Endothelial cell of umbilical vein (primary cell): ENCODE measurements at regions not wholly inside any gene's neighbourhood (a gene's known extent, or its start where the extent isn't known, plus 50 kb on each side); places are given as distances from the start of the nearest gene placed in this dataset.

Source experiments
- BruUV-seq: library from RNA; stranded (reverse); fragments of 400-500 nt; replicated peaks from 2 replicates; lab custom pipeline; 2021; lab: Mats Ljungman, UMichigan
- CTCF ChIA-PET: fragments of 300-600, 350-600 bp; sonication (Branson Sonifier 250); formaldehyde crosslinking; loops from one replicate; lab custom pipeline; 2021; ENCODE audit warnings: antibody characterized with exemption, inconsistent platforms; lab: Charles Lee
- POLR2A ChIA-PET: fragments of 300-600, 350-600 bp; sonication (Branson Sonifier 250); formaldehyde crosslinking; loops from one replicate; lab custom pipeline; 2021; ENCODE audit warnings: antibody characterized with exemption, inconsistent platforms; lab: Charles Lee
- DNase-seq: peaks from one replicate; pipeline ENCODE4 v3.0.0-alpha.2; 2011; ENCODE audit warnings: low read depth, low spot score
- FAIRE-seq: peaks from 2 replicates; lab custom pipeline; 2011; peaks lifted over from hg19 to GRCh38; lab: Jason Lieb, UNC
- H2AFZ ChIP-seq: 2 replicates; pipeline ENCODE4 v1.6.0; 2012; ENCODE audit warnings: low read depth, low read length, control low read depth, inconsistent platforms
- H3K27ac ChIP-seq: 2 replicates; pipeline ENCODE4 v1.5.1; 2011; ENCODE audit warnings: low read depth, mild to moderate bottlenecking, control low read depth, low read length, moderate library complexity; ENCODE audit not compliant: insufficient read depth
- H3K27me3 ChIP-seq, 2 experiments: 2 replicates each; pipeline versions ENCODE4 v1.6.0 to v1.6.1; 2011; ENCODE audit warnings: low read length in 2 of 2, mixed read lengths in 1 of 2; ENCODE audit not compliant: control insufficient read depth in 2 of 2, insufficient read depth in 2 of 2
- H3K36me3 ChIP-seq, 2 experiments: 2 replicates in 1 of 2; 3 replicates in 1 of 2; pipeline ENCODE4 v1.5.1; 2011; ENCODE audit warnings: low read length in 2 of 2, mild to moderate bottlenecking in 1 of 2, moderate library complexity in 1 of 2; ENCODE audit not compliant: control insufficient read depth in 2 of 2, insufficient read depth in 2 of 2; ENCODE audit errors: extremely low read depth in 1 of 2
- H3K4me1 ChIP-seq: 3 replicates; pipeline ENCODE4 v1.5.1; 2011; ENCODE audit warnings: mild to moderate bottlenecking, low read length; ENCODE audit not compliant: control insufficient read depth, insufficient read depth; ENCODE audit errors: extremely low read depth
- H3K4me2 ChIP-seq: 2 replicates; pipeline ENCODE4 v1.6.1; 2011; ENCODE audit warnings: low read length, control low read depth, mixed read lengths; ENCODE audit not compliant: insufficient read depth
- H3K4me3 ChIP-seq, 3 experiments: fragments of 200-600 bp in 1 of 3; sonication (generic), shearing (Covaris generic) in 1 of 3; replicated peaks in 1 of 3; 2 replicates each; pipeline ENCODE4 v1.5.1; 2011 to 2016; ENCODE audit warnings: control low read depth in 3 of 3, low read length in 3 of 3, mild to moderate bottlenecking in 2 of 3, inconsistent platforms in 1 of 3, low read depth in 1 of 3, moderate library complexity in 1 of 3; ENCODE audit not compliant: insufficient read depth in 1 of 3
- H3K79me2 ChIP-seq: 2 replicates; pipeline ENCODE4 v1.6.0; 2012; ENCODE audit warnings: low read length, inconsistent platforms; ENCODE audit not compliant: control insufficient read depth, insufficient read depth
- H3K9ac ChIP-seq: replicated peaks from 2 replicates; pipeline ENCODE3; 2011; ENCODE audit warnings: low read length, control low read depth; ENCODE audit not compliant: insufficient read depth; ENCODE audit errors: extremely low read depth
- H3K9me1 ChIP-seq: replicated peaks from 3 replicates; pipeline ENCODE4 v1.6.0; 2011; ENCODE audit warnings: mild to moderate bottlenecking, low read length; ENCODE audit not compliant: control insufficient read depth, insufficient read depth; ENCODE audit errors: extremely low read depth
- H3K9me3 ChIP-seq: replicated peaks from 2 replicates; pipeline ENCODE4 v1.5.1; 2012; ENCODE audit warnings: low read length, inconsistent platforms; ENCODE audit not compliant: control insufficient read depth, insufficient read depth
- H4K20me1 ChIP-seq: replicated peaks from 2 replicates; pipeline ENCODE3; 2011; ENCODE audit warnings: mild to moderate bottlenecking, low read length; ENCODE audit not compliant: control insufficient read depth, insufficient read depth; ENCODE audit errors: extremely low read depth
- EZH2 ChIP-seq: IDR thresholded peaks from 2 replicates; pipeline ENCODE4 v1.6.1; 2012; ENCODE audit warnings: borderline replicate concordance, low read depth, mild to moderate bottlenecking, moderate library complexity, low read length, inconsistent platforms; ENCODE audit not compliant: severe bottlenecking
- FOS ChIP-seq: IDR thresholded peaks from 2 replicates; pipeline ENCODE4 v1.6.1; 2011; ENCODE audit warnings: mild to moderate bottlenecking, low read length, moderate library complexity, borderline replicate concordance; ENCODE audit not compliant: insufficient read depth
- GATA2 ChIP-seq: IDR thresholded peaks from 2 replicates; pipeline ENCODE4 v1.7.0; 2011; ENCODE audit warnings: low read depth, mild to moderate bottlenecking, moderate library complexity, mixed read lengths, low read length; ENCODE audit not compliant: insufficient read length, insufficient read depth
- JUN ChIP-seq: IDR thresholded peaks from 2 replicates; pipeline ENCODE4 v1.6.1; 2011; ENCODE audit warnings: borderline replicate concordance, low read depth; ENCODE audit not compliant: insufficient read length, insufficient read depth
- MYC ChIP-seq: IDR thresholded peaks from one replicate; pipeline ENCODE4 v1.6.1; 2011; ENCODE audit warnings: mild to moderate bottlenecking, low read depth, low read length
- POLR2A ChIP-seq: IDR thresholded peaks from 2 replicates; pipeline ENCODE4 v1.6.1; 2012; ENCODE audit warnings: low read depth, mild to moderate bottlenecking, control low read depth, low read length
- POLR2AphosphoS5 ChIP-seq: IDR thresholded peaks from 2 replicates; pipeline ENCODE4 v1.6.1; 2012; ENCODE audit warnings: low read depth, mild to moderate bottlenecking, control low read depth, low read length, moderate library complexity; ENCODE audit not compliant: insufficient read depth
- dilution Hi-C: fragments of 300-500 bp; cut with MboI; formaldehyde crosslinking; loops from one replicate; pipeline ENCODE4 v1.15.0; 2019; ENCODE audit warnings: low sequenced_read_pairs; ENCODE audit not compliant: extremely low pct_ligation_motif_present
- intact Hi-C: fragments of 100-400 bp; cut with micrococcal nuclease; formaldehyde crosslinking; loops from one replicate; pipeline ENCODE4 v1.10.0; 2022
- TF ChIP-seq, protein P1 (sequence below), 2 donors: IDR thresholded peaks; 1 replicate in 1 of 2; 2 replicates in 1 of 2; pipeline ENCODE4 v1.5.1; 2011; ENCODE audit warnings: low read length in 2 of 2, mild to moderate bottlenecking in 2 of 2, moderate library complexity in 2 of 2, control low read depth in 1 of 2, inconsistent platforms in 1 of 2, low read depth in 1 of 2; ENCODE audit not compliant: insufficient read depth in 1 of 2; ENCODE audit errors: extremely low read depth in 1 of 2
- TF ChIP-seq, protein P2 (sequence below): IDR thresholded peaks from 2 replicates; pipeline ENCODE4 v1.6.1; 2011; ENCODE audit not compliant: insufficient read depth, insufficient read length

DNA sequence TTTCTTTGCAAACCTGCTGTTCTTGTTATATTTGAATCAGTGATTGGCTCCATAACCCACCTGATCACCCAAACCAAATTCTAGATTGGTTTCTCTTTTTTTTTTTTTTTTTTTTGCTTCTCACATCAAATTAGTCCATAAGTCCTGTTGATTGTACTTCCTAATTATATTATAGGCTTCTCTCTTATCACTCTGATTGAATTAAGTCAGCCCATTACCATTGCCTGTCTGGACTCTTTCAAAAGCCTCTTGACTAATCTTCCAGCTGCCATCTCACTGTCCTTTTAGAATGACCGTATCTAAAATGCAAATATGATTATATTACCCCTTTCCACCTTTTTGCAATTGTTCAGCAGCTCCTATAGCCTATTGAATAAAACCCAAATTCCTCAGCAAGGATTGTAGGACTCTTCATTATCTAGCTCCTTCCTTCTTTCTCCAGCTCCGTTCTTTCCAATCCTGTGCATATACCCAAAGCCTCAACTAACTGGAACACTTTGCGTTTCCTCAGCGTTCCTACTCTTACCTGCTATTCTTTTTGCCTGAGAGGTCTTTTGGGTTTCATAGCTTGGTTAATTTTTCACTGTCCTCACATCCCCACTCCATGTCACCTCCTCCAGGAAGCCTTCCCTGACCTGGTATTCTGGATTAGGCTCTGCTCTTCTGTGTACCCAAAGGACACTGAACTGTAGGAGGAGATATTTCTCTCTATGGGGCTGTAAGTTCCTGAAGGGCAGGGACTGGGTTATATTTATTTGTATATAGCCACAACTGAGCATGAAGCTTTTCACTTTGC is 423.3 kb downstream of the TMEM135 start:
- H3K79me2 ChIP-seq, result no peaks in the 10 kb centered on the region
- H3K9ac ChIP-seq, result no peak overlapping the region
- no peak overlapping the region for H3K4me3 ChIP-seq
- no peak for FAIRE-seq
- no peak overlapping the region for H3K27ac ChIP-seq
- no peaks in the 10 kb centered on the region for H3K9me1 ChIP-seq
- H4K20me1 ChIP-seq, result no peaks in the 10 kb centered on the region
- no peaks in the 10 kb centered on the region for H3K4me1 ChIP-seq
- H3K9me3 ChIP-seq, result no peaks in the 10 kb centered on the region
- dilution Hi-C loops (no loop called here), intact Hi-C loops (no loop called here)
- H3K36me3 ChIP-seq, result no peaks in the 10 kb centered on the region
- TF ChIP-seq POLR2AphosphoS5 (no peak), JUN (no peak), GATA2 (no peak), MYC (no peak), POLR2A (no peak), EZH2 (no peak), FOS (no peak)
- TF ChIP-seq, protein P1, sequence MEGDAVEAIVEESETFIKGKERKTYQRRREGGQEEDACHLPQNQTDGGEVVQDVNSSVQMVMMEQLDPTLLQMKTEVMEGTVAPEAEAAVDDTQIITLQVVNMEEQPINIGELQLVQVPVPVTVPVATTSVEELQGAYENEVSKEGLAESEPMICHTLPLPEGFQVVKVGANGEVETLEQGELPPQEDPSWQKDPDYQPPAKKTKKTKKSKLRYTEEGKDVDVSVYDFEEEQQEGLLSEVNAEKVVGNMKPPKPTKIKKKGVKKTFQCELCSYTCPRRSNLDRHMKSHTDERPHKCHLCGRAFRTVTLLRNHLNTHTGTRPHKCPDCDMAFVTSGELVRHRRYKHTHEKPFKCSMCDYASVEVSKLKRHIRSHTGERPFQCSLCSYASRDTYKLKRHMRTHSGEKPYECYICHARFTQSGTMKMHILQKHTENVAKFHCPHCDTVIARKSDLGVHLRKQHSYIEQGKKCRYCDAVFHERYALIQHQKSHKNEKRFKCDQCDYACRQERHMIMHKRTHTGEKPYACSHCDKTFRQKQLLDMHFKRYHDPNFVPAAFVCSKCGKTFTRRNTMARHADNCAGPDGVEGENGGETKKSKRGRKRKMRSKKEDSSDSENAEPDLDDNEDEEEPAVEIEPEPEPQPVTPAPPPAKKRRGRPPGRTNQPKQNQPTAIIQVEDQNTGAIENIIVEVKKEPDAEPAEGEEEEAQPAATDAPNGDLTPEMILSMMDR (IDR thresholded peaks at IDR 0.05; ENCODE audit: extremely low read depth in 1 of 2, insufficient read depth in 1 of 2, low read depth in 1 of 2, low read length in 2 of 2), result no peak
- TF ChIP-seq, protein P2, sequence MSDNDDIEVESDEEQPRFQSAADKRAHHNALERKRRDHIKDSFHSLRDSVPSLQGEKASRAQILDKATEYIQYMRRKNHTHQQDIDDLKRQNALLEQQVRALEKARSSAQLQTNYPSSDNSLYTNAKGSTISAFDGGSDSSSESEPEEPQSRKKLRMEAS, result no peak
- no peak overlapping the region for H3K4me2 ChIP-seq
- DNase-seq, result no peak
- POLR2A ChIA-PET, result no interaction called here
- CTCF ChIA-PET, result no interaction called here
- no peaks in the 10 kb centered on the region for H3K27me3 ChIP-seq
- no TSS peak for BruUV-seq
- H2AFZ ChIP-seq, result no peak overlapping the region
